DMS53 (cell line): ENCODE measurements at regions not wholly inside any gene's neighbourhood (a gene's known extent, or its start where the extent isn't known, plus 50 kb on each side); places are given as distances from the start of the nearest gene placed in this dataset.
A peak's percentile ranks its signal among the peaks of the same experiment; 100 is the strongest.

Source experiments
- DNase-seq: peaks from one replicate; lab custom pipeline; 2025; lab: John Stamatoyannopoulos, UW

- DNase-seq = no peak
Measured at GRCh38 chr2:13014783-13015182, 298.0 kb downstream of the TRIB2 start.

DNA sequence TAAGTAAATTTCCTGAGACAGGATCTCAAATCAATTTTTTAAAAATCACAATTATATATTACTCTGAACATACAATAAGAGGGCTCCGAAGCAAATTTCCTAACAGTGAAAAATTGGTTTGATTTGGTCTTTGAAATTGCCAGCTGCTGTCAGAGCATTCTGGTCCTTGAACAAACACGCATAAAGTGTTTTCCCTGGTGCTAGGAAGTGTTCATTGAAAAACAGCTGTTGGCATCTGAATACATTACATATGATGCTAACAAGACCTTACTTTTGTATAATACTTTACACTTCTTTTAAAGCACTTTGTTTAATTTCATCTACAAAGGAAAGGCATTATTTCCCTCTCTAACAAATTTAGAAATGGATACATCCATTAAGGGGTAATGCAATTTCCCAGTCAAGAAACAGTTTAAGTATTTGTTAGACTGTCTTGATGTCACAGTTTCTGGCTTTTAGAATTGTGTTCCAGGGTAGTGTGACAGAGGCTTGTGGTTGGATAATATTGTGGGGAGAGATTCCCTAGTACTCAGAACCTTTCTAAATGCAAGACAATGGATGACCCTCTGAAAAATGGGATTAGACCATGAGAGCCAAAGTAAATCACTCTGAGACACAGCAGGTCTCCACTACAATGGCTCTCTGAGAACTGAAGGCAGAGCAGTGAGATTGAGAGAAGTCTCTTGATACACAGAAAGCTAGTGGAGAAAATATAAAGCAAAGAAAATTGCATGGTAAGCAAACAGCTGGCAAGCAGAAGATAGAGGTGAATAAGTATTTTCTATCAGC is 299.0 kb downstream of the TRIB2 start:
- peak; percentile 20 for DNase-seq

DNA sequence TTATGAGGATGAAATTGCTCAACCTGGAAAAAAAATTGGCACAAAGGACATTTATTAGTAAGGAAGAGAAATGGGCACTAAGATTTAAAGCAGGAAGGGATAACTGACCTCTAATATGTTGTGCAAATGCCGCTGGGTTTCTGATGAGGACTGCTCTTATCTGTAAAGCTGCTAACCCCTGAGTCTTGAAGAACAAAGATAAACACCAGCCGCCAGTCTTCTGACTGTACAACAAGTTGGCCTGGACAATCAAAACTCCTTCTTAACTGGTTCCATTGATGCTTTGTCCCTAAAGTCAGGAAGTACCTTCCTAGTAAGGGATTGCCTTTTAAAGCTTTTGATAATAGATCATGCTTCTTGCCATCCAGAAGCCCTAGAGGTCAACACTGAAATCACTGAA is 301.8 kb downstream of the TRIB2 start:
- DNase-seq = no peak

DNA sequence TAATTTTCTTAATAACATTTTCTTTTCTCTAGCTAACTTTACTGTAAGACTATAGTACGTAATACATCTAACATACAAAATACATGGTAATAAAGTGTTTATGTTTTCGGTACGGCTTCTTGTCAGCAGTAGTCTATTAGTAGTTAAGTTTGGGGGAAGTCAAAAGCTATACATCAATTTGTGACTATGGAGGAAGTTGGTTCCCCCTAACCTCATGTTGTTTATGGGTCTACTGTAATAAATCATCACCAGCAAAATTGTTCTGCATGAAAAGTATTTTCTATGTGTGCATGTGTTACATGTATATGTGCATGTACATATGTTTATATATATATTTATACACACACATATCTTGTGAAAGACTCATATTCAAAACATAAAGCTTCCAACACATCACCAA is 303.0 kb downstream of the TRIB2 start:
- no peak for DNase-seq

DNA sequence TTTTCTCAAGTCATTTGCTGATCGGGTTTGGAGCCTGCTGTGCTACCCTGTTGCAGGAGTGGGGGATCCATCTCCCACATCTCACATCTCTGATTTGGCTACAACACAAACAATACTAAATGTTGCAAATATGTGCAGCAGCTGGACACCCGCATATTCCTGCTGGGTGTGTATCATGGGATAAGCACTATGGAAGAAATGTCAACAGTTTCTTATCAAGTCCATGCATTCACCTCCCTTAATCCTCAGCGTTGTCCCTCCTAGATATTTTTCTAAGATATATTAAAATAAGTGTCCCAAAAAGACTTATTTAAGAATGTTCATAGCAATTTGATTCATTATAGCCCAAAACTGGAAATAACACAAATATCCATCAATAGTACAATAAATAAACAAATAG is 303.7 kb downstream of the TRIB2 start:
- no peak for DNase-seq

DNA sequence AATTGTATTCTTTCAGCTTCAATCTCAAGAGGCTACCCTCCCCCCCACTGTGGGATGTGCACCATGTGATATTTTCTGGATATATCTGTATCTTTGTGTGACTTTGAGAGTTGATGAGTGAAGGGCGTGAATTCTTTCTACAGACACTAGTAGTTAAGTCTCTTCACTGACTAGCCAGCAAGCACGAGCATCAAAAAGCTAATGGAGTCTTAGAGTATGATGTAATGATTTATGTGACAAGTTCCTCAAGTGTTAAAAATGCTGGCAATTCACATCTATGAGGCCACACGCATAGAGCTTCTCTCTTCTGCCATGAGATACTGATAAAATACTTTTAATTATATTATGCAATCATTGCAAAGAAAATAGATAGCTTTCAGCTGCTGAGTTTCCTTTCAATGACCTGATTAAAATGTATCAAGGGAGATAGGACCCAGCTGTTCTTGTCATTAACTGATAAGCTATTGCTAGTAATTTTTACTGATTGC is 304.8 kb downstream of the TRIB2 start:
- no peak for DNase-seq

DNA sequence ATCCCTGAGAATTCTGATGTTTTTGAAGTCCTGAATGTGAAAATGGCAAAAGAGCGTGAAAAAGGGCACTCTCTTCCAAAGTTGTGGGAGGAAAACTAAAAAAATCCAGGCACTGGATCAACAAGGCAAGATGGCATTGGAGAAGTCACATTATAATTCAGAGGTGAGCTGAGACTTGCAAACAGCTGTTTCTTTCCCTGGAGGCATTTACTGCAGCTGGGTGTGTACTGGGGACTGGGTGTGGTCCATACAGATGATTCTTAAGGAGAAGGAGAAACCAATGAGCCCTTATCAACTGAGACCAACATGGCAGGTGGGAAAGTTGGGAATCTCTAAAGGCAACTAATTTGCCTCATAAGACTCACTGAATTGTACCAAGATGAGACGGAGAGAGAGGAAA is 313.9 kb downstream of the TRIB2 start:
- DNase-seq = no peak

DNA sequence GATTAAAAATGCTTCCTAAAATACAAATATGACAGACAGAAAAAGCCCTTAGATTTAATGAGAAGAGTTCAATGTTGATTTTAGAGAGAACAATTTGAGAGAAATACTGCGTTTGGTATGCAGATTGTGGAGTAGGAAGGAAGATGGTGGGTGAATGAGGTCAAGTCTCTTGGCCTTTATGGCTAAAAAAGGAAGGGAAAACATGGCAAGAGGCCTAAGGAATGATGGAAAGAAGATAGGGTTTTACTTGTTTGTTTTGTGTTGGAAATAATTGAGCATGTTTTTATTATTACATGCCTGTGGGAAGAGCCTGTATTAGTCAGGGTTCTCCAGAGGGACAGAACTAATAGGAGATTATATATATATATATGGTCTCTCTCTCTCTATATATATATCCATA is 318.1 kb downstream of the TRIB2 start:
- no peak for DNase-seq

- DNase-seq = no peak
Measured at GRCh38 chr2:13035866-13036265, 319.1 kb downstream of the TRIB2 start.

GRCh38 chr2:13040043-13040442 is 323.3 kb downstream of the TRIB2 start:
- DNase-seq = no peak

GRCh38 chr2:13046557-13047165 is 329.9 kb downstream of the TRIB2 start:
- peak; percentile 32 for DNase-seq

- DNase-seq = no peak
Measured at GRCh38 chr2:13050764-13051163, 334.0 kb downstream of the TRIB2 start.

DNA sequence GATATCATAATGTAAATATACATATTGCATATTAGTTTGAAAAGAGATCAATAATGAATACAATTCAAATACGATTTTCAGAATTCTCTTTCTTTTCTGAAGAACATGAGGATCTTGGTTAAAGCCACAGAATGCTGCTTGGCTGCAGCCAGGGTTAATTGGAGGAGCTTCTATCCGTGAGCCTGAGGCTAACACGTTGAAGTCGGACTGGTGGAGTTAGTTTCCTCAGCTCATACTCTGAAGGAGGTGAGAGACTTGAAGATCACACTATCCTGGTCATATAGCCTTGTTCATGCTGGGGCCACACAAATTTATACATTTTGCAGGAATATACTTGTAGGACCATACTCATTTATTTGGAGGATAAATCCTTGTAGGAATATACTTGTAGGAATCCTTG is 335.8 kb downstream of the TRIB2 start:
- no peak for DNase-seq

GRCh38 chr2:13056259-13056843 is 339.6 kb downstream of the TRIB2 start:
- peak; percentile 41 for DNase-seq

DNA sequence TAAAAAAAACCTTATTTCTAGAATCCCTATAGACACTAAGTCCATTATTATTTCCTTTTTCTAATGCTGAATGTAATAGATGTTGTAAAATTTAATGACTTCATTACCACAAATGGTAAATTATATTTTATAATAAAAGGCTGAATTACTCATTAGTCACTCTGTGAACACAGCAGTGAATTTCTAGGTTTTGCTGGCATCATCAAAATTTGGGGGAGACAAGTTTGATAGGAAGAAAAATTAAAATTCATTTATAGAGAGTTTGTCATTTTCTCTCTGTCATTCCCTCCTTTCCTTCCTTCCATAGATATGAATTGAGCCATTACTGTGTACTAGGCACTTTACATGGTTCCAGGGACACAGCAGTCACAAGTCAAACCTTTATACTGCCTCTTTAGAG is 340.9 kb downstream of the TRIB2 start:
- DNase-seq = no peak

GRCh38 chr2:13066676-13067075 is 349.9 kb downstream of the TRIB2 start:
- DNase-seq = no peak

DNA sequence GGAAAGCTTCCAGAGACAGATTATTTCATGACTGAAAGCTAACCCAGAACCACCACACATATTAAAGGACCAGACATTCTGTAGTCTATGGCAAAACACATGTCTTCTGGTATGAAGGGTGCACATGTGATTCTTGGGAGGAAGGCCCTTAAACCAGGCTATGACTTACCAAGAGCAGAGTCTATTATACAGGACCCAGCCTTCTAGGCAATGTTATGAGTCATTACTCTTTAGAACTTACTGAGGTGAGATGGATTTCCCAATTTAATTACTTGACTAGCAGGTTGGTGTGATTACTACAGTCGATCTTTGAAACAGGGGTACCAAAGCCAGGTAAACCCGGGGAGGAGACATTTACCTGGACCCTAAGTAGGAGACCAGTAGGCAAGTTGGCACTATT is 350.8 kb downstream of the TRIB2 start:
- DNase-seq = no peak

DNA sequence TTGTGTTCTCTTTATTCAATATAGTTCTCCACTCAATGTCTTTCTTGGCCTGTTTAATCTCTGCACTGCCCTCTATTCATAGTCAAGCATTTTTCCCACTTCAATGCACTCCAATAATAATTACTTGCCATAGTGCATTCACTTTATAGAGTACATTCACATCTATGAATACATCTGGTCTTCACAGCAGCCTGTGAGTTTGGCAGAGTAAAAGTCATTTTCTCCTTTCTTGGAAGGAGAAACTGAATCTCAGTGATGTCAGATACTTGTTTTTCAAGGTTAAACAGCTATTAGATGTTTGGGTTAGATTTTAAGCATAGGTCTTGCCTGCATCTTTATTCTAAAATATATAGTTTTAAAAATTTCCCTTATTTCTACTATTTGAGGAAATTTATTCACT is 373.2 kb downstream of the TRIB2 start:
- DNase-seq = no peak

DNA sequence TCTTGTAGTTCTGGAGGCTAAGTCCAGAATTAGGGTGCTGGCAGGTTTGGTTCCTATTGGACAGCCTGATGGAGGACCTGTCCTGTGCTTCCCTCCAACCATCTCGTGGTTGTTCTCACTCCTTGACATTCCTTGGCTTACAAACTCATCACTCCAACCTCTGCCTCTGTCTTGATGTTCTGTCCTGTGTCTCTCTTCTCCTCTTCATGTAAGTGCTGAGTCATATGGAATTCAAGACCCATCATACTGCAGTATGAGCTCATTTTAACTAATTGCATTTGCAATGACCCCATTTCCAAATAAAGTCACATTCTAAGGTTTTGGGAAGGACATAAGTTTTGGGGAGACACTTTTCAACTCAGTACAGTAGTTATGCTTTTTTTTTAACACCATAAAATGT is 374.7 kb downstream of the TRIB2 start:
- DNase-seq = peak; percentile 1

DNA sequence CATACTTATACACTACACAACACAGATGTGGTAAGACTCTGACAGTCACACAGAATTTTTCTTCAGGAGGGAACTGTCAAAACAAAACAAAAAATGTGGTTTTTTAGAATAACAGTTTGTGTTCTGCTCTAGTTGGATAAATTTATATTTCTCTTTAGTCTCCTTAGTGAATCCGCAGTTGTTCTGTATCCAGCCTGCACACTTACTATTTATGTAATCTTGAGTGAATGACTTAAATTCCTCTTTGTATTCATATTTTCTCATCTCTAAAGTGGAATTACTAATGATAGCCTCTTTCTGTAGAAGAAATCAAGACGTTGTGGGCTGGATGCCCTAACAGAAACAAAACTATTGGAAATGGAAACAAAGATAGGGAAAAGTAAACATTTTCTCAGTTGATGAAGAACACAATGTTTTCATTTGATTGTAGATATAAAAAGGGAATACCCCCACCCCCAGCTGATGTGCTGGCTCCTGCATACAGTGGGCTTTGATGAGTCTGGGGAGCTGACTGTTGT is 375.2 kb downstream of the TRIB2 start:
- no peak for DNase-seq

DNA sequence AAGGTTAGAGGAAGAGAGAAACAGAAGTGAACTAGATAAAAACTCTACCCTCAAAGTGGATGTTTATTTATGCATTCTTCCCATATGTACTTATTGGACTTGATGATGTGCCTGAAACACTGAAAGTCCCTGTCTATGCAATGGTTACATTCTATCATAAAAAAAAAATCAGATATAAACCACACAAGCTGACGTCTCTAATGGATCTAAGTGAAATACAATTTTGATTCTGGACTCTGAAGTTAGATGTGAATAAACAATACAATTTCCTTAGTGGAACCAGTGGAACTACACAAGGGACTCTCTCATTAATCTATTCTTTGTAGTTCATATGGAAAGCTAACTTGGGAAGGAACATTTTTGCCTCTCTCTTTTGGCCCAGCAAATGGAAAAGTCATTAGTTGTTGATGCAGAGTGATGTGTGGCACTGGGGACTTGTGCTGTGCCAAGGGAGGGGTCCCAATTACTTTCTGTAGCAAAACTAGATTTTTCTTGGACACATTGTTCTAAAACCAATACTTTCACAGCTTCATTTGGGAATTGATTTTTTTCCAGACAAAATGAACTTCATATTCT is 376.8 kb downstream of the TRIB2 start:
- no peak for DNase-seq

DNA sequence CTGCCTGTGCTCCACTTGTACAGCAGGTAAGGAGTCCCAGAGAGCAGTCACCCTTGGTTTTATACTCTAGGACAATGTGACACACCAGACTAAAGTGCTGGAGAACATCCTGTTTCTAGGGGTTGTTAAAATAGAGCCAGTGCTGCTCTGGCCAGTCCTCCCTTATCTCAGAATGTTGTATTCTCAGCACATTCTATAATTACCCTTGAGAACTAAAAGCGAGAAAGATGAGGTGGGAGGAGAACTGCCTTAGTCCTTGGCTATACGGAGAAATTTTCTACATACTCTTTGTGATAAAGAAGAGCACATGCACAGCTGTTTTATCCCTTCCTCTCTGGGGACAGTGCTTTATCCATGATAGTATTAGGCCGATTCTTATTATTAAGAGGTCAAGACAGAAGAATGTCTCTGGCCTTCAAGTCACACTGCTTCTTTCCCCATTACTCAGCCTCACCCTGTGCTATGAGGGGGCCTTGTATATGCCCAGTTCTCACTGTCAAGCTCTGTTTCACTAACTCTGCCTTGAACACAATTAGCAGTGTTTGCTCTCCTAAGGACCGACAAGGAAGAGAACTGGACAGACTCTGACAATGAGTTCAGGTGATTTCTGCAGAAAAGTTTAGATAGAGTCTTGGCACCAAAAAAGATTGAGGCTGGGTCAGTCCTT is 385.8 kb downstream of the TRIB2 start:
- DNase-seq = no peak
